Loucy (cell line): ENCODE measurements at regions not wholly inside any gene's neighbourhood (a gene's known extent, or its start where the extent isn't known, plus 50 kb on each side); places are given as distances from the start of the nearest gene placed in this dataset.

Experiments
- H2AFZ ChIP-seq: fragments of 200-600 bp; sonication (generic); 2 replicates; pipeline ENCODE4 v1.6.0; 2016; ENCODE audit warnings: antibody characterized with exemption, mild to moderate bottlenecking, low read length, moderate library complexity
- H3F3A ChIP-seq: fragments of 200-600 bp; 2 replicates; pipeline ENCODE4 v1.6.0; 2016; ENCODE audit warnings: antibody characterized with exemption, low read depth, mild to moderate bottlenecking
- H3K27me3 ChIP-seq: fragments of 200-600 bp; sonication (generic); 2 replicates; pipeline ENCODE4 v1.6.1; 2014; ENCODE audit warnings: low read length, mild to moderate bottlenecking; ENCODE audit not compliant: insufficient read depth, poor library complexity, severe bottlenecking
- H3K36me3 ChIP-seq: fragments of 200-600 bp; sonication (generic); 2 replicates; pipeline ENCODE4 v1.6.1; 2016; ENCODE audit warnings: low read length; ENCODE audit not compliant: insufficient read depth
- H3K4me1 ChIP-seq: fragments of 200-600 bp; sonication (generic); 2 replicates; pipeline ENCODE4 v1.5.1; 2014; ENCODE audit warnings: low read length, mild to moderate bottlenecking; ENCODE audit not compliant: insufficient read depth, poor library complexity, severe bottlenecking
- H3K4me2 ChIP-seq: fragments of 200-600 bp; sonication (generic); 2 replicates; pipeline ENCODE4 v1.6.0; 2014; ENCODE audit warnings: antibody characterized with exemption, low read length, low read depth, mild to moderate bottlenecking; ENCODE audit not compliant: poor library complexity, severe bottlenecking
- H3K4me3 ChIP-seq: fragments of 200-600 bp; sonication (generic); 2 replicates; pipeline ENCODE4 v1.5.1; 2014; ENCODE audit warnings: low read length, mild to moderate bottlenecking, mixed read lengths; ENCODE audit not compliant: poor library complexity, severe bottlenecking
- H3K79me2 ChIP-seq: fragments of 200-600 bp; sonication (generic); 2 replicates; pipeline ENCODE4 v1.6.1; 2014; ENCODE audit warnings: low read length; ENCODE audit not compliant: insufficient read depth
- H3K9ac ChIP-seq: fragments of 200-600 bp; sonication (generic); 2 replicates; pipeline ENCODE4 v1.6.0; 2014; ENCODE audit warnings: mild to moderate bottlenecking, low read depth, low read length, moderate library complexity; ENCODE audit not compliant: poor library complexity, severe bottlenecking
- H3K9me2 ChIP-seq: fragments of 200-600 bp; sonication (generic); replicated peaks from 2 replicates; pipeline ENCODE4 v1.6.1; 2016; ENCODE audit warnings: low read depth, low read length, mixed read lengths
- H3K9me3 ChIP-seq: fragments of 200-600 bp; sonication (generic); 2 replicates; pipeline ENCODE4 v1.6.1; 2014; ENCODE audit warnings: mild to moderate bottlenecking, antibody characterized with exemption, low read length, low read depth; ENCODE audit not compliant: insufficient read depth
- H4K20me1 ChIP-seq: fragments of 200-600 bp; sonication (generic); 2 replicates; pipeline ENCODE4 v1.6.0; 2014; ENCODE audit warnings: antibody characterized with exemption, low read length, mild to moderate bottlenecking; ENCODE audit not compliant: insufficient read depth, poor library complexity, severe bottlenecking
- EZH2phosphoT487 ChIP-seq: fragments of 200-600 bp; IDR thresholded peaks from 2 replicates; pipeline ENCODE4 v1.6.1; 2018; ENCODE audit warnings: antibody characterized with exemption, mild to moderate bottlenecking, moderate library complexity, borderline replicate concordance
- TF ChIP-seq, protein P1 (sequence below): fragments of 200-600 bp; sonication (generic); conservative IDR thresholded peaks from 2 replicates; pipeline ENCODE4 v1.5.1; 2014; ENCODE audit warnings: mild to moderate bottlenecking, antibody characterized with exemption, low read length

DNA sequence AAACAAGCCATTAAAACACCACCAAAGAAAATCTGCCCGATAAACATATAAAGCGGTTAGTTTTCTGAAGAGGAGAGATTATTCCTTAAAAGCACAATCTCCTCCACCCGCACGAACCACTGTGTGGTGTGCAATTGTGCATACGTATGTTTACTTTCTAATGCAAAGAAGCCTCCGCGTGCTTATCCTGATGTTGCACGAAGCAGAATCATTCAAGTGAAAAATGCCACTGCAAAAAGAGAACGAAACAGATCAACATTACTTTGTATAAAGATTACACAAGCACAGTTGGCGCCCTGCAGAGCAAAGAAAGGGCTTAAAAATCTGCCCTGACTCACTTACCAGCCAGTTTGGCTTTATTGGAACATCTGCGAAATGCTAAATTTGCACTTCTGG lies 166.8 kb downstream of the ZNF281 start:
- no peak overlapping the region for H3K4me2 ChIP-seq

DNA sequence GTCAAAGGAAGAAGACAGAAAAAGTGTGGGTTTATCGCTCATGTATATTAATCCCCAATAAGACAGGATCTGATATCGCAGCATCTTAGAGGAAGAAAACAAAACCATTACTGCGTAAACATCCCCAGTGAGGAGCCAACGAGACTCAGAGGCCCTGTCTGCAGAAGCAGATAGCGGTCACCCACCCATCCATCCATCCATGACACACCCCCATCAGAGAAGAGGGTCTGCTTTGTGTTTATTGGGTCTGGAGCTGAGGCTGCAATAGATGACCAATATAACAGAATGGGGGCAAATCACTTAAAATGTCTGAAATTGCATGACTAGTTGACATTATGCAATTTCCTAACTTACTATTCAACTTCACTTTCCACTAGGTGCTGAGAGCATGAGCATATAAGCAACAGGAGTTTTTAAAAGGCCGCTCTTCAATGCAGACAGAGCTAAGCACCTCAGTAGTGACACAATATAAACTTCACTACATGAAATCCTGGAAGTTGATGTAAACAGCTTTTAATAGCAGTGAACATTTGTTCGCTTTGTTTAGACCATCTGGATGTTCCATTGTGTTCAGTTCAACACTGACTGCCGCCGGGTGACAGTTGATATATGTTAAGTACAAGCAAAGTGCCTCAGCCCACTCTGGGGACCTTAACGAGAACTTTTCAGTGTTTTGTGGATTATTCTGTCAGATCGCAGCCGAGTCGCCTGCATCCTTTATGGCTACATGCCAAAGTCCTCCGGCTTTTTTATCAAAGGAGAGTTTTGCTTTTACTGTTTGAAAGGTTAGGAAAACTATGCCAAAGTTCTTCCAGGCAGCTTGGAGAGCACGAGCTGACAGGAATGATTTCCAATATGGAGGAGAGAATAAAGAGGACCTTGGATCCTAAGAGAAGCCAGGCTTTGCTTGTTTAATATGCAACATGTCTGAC lies 167.5 kb downstream of the ZNF281 start:
- H3K4me3 ChIP-seq: no peak overlapping the region
- no peaks in the 10 kb centered on the region for H3K4me1 ChIP-seq
- H3K27me3 ChIP-seq: no peaks in the 10 kb centered on the region
- no peaks in the 10 kb centered on the region for H3K9me3 ChIP-seq
- no peaks in the 10 kb centered on the region for H3K36me3 ChIP-seq
- H4K20me1 ChIP-seq: no peaks in the 10 kb centered on the region
- H3K79me2 ChIP-seq: no peaks in the 10 kb centered on the region
- H2AFZ ChIP-seq: no peak overlapping the region
- no peak overlapping the region for H3K4me2 ChIP-seq
- H3K9me2 ChIP-seq: no peaks in the 10 kb centered on the region
- no peak for TF ChIP-seq EZH2phosphoT487
- TF ChIP-seq, protein P1, sequence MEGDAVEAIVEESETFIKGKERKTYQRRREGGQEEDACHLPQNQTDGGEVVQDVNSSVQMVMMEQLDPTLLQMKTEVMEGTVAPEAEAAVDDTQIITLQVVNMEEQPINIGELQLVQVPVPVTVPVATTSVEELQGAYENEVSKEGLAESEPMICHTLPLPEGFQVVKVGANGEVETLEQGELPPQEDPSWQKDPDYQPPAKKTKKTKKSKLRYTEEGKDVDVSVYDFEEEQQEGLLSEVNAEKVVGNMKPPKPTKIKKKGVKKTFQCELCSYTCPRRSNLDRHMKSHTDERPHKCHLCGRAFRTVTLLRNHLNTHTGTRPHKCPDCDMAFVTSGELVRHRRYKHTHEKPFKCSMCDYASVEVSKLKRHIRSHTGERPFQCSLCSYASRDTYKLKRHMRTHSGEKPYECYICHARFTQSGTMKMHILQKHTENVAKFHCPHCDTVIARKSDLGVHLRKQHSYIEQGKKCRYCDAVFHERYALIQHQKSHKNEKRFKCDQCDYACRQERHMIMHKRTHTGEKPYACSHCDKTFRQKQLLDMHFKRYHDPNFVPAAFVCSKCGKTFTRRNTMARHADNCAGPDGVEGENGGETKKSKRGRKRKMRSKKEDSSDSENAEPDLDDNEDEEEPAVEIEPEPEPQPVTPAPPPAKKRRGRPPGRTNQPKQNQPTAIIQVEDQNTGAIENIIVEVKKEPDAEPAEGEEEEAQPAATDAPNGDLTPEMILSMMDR: no peak
- H3F3A ChIP-seq: no peaks in the 10 kb centered on the region
- H3K9ac ChIP-seq: no peak overlapping the region

More for the DNA sequence above, 166.8 kb downstream of the ZNF281 start:
- H3F3A ChIP-seq: no peaks in the 10 kb centered on the region
- H3K79me2 ChIP-seq: no peaks in the 10 kb centered on the region
- no peaks in the 10 kb centered on the region for H3K36me3 ChIP-seq
- H4K20me1 ChIP-seq: no peaks in the 10 kb centered on the region
- no peak overlapping the region for H3K4me3 ChIP-seq
- no peak for TF ChIP-seq EZH2phosphoT487
- TF ChIP-seq, protein P1: no peak
- no peak overlapping the region for H3K9ac ChIP-seq
- no peak overlapping the region for H2AFZ ChIP-seq
- H3K4me1 ChIP-seq: no peaks in the 10 kb centered on the region
- H3K9me3 ChIP-seq: no peaks in the 10 kb centered on the region
- H3K27me3 ChIP-seq: no peaks in the 10 kb centered on the region
- H3K9me2 ChIP-seq: no peaks in the 10 kb centered on the region

DNA sequence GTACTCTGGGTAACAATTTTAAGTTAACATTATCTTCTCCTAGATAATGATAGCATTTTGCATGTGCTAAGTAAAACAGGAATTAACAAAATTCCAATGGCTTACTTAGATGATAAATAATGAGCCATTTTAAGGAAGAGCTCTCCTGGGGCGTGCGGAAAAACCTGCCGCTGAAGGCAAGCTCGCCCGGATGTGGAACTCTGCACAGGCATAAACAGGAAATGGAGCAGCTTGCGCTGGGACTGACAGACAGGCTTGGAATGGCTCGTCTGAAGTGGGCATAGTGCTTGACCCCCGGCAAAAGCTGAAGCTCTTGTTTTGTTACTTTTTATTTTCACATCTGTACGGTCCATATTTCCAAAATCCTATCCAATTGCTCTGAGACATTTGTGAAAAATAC lies 169.2 kb downstream of the ZNF281 start:
- no peaks in the 10 kb centered on the region for H4K20me1 ChIP-seq
- H3K9me3 ChIP-seq: no peaks in the 10 kb centered on the region

More for the DNA sequence above, 169.2 kb downstream of the ZNF281 start:
- TF ChIP-seq, protein P1: no peak
- TF ChIP-seq EZH2phosphoT487: no peak
- Histone ChIP-seq H3K79me2 (no peaks in the 10 kb centered on the region), H3K36me3 (no peaks in the 10 kb centered on the region), H2AFZ (no peak overlapping the region), H3K4me3 (no peak overlapping the region), H3K9ac (no peak overlapping the region), H3K9me2 (no peaks in the 10 kb centered on the region), H3K27me3 (no peaks in the 10 kb centered on the region), H3K4me1 (no peaks in the 10 kb centered on the region), H3F3A (no peaks in the 10 kb centered on the region), H3K4me2 (no peak overlapping the region)
